Sigmoid colon (tissue), 4 donors: ENCODE measurements at regions not wholly inside any gene's neighbourhood (a gene's known extent, or its start where the extent isn't known, plus 50 kb on each side); places are given as distances from the start of the nearest gene placed in this dataset.

ENCODE experiments used
- EP300 ChIP-seq, 4 donors: sonication (generic); formaldehyde crosslinking; IDR thresholded peaks; one replicate each; pipeline ENCODE4 v1.6.1; 2017; ENCODE audit warnings: antibody characterized with exemption in 4 of 4
- TF ChIP-seq, protein P1 (sequence below), 4 experiments: fragments of 450-650 bp in 3 of 4; fragments of 200-600 bp in 1 of 4; IDR thresholded peaks; one replicate each; pipeline ENCODE4 v1.5.1; 2016 to 2019; ENCODE audit warnings: antibody characterized with exemption in 4 of 4, mild to moderate bottlenecking in 3 of 4, moderate library complexity in 2 of 4

DNA sequence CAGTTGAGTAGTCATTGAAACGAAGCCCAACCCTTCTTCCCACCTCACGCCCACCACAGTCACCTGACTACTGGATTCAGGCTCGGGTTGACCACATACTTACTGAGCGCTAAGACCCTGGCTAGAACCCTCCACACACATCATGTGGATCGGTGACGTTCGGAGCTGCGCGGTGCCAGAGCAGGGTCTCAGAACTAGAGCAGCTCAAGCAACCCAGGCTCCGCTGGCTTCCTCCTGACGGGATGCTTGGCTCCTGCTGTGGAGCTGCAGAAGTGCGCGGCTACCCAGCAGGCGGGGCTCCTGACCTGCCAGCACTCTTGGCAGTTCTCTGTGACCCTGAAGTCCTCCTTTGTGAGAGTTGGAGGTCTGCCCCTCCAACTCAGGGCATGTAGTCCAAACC is 90.6 kb upstream of the MBOAT2 start:
- TF ChIP-seq, protein P1, sequence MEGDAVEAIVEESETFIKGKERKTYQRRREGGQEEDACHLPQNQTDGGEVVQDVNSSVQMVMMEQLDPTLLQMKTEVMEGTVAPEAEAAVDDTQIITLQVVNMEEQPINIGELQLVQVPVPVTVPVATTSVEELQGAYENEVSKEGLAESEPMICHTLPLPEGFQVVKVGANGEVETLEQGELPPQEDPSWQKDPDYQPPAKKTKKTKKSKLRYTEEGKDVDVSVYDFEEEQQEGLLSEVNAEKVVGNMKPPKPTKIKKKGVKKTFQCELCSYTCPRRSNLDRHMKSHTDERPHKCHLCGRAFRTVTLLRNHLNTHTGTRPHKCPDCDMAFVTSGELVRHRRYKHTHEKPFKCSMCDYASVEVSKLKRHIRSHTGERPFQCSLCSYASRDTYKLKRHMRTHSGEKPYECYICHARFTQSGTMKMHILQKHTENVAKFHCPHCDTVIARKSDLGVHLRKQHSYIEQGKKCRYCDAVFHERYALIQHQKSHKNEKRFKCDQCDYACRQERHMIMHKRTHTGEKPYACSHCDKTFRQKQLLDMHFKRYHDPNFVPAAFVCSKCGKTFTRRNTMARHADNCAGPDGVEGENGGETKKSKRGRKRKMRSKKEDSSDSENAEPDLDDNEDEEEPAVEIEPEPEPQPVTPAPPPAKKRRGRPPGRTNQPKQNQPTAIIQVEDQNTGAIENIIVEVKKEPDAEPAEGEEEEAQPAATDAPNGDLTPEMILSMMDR (IDR thresholded peaks at IDR 0.05) = no peak
- TF ChIP-seq EP300 (IDR thresholded peaks at IDR 0.05) = no peak
